ENCODE measurements at regions not wholly inside any gene's neighbourhood (a gene's known extent, or its start where the extent isn't known, plus 50 kb on each side); places are given as distances from the start of the nearest gene placed in this dataset.

DNA sequence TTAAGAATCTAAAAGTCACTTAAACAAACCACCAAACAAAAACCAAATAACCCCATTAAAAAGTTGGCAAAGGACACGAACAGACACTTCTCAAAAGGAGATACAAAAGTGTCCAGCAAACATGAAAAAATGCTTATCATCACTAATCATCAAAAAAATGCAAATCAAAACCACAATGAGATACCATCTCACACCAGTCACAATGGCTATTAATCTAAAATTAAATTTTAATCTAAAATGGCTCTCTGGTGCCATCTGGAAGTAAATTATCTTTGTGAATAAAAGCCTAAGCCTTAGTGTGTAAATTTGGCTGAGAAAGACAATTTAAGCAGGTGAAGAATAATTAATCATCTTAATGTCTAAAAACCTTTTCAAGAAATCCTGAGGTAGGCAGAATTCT is 204.5 kb upstream of the PPFIA2 start:
- TF ChIP-seq, protein P1, sequence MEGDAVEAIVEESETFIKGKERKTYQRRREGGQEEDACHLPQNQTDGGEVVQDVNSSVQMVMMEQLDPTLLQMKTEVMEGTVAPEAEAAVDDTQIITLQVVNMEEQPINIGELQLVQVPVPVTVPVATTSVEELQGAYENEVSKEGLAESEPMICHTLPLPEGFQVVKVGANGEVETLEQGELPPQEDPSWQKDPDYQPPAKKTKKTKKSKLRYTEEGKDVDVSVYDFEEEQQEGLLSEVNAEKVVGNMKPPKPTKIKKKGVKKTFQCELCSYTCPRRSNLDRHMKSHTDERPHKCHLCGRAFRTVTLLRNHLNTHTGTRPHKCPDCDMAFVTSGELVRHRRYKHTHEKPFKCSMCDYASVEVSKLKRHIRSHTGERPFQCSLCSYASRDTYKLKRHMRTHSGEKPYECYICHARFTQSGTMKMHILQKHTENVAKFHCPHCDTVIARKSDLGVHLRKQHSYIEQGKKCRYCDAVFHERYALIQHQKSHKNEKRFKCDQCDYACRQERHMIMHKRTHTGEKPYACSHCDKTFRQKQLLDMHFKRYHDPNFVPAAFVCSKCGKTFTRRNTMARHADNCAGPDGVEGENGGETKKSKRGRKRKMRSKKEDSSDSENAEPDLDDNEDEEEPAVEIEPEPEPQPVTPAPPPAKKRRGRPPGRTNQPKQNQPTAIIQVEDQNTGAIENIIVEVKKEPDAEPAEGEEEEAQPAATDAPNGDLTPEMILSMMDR (IDR thresholded peaks at IDR 0.05; ENCODE audit: insufficient read depth, low read depth, low read length) = no peak
- no peak for TF ChIP-seq EZH2 (IDR thresholded peaks at IDR 0.05; ENCODE audit: insufficient read depth, low read length)

All from astrocyte (in vitro differentiated cells and primary cell).